SK-N-SH (cell line): ENCODE measurements at regions not wholly inside any gene's neighbourhood (a gene's known extent, or its start where the extent isn't known, plus 50 kb on each side); places are given as distances from the start of the nearest gene placed in this dataset.

ENCODE experiments used
- CTCF ChIA-PET: fragments of 300-600, 350-600 bp; formaldehyde crosslinking; extraction: SDS; loops from one replicate; lab custom pipeline; 2021; lab: Yijun Ruan, JAX
- POLR2A ChIA-PET: fragments of 350-600 bp; sonication (Branson Sonifier 250); formaldehyde crosslinking; extraction: SDS; loops from one replicate; lab custom pipeline; 2020; ENCODE audit warnings: antibody characterized with exemption, inconsistent platforms; lab: Yijun Ruan, JAX
- DNase-seq: peaks from one replicate; pipeline ENCODE4 v3.0.0; 2012
- H2AFZ ChIP-seq: fragments of 200-600 bp; sonication (generic); 2 replicates; pipeline ENCODE4 v1.8.1; 2016; ENCODE audit warnings: antibody characterized with exemption, mild to moderate bottlenecking, low read depth
- H3F3A ChIP-seq: fragments of 200-600 bp; sonication (generic); replicated peaks from 2 replicates; pipeline ENCODE3; 2016; ENCODE audit warnings: antibody characterized with exemption, mild to moderate bottlenecking; ENCODE audit not compliant: insufficient read depth
- H3K27ac ChIP-seq, 2 experiments: fragments of 200-500 bp in 1 of 2; fragments of 200-600 bp in 1 of 2; sonication (Bioruptor generic) in 1 of 2; sonication (generic), shearing (Covaris generic) in 1 of 2; 2 replicates each; pipeline versions ENCODE4 v1.5.1 to v1.6.1; 2014 to 2016; ENCODE audit warnings: low read depth in 2 of 2, inconsistent platforms in 1 of 2, low read length in 1 of 2, mild to moderate bottlenecking in 1 of 2, mixed read lengths in 1 of 2
- H3K27me3 ChIP-seq: fragments of 200-600 bp; sonication (generic), shearing (Covaris generic); 2 replicates; pipeline ENCODE4 v1.6.1; 2016; ENCODE audit warnings: mixed run types; ENCODE audit not compliant: insufficient read depth
- H3K36me3 ChIP-seq, 2 experiments: fragments of 200-500 bp in 1 of 2; fragments of 200-600 bp in 1 of 2; sonication (Bioruptor generic) in 1 of 2; sonication (generic) in 1 of 2; replicated peaks in 1 of 2; 2 replicates each; pipeline versions ENCODE3 to v1.5.1; 2014 to 2016; ENCODE audit warnings: low read length in 1 of 2, mild to moderate bottlenecking in 1 of 2; ENCODE audit not compliant: insufficient read depth in 2 of 2, control insufficient read depth in 1 of 2
- H3K4me1 ChIP-seq, 2 experiments: fragments of 200-500 bp in 1 of 2; fragments of 200-600 bp in 1 of 2; sonication (Bioruptor generic) in 1 of 2; sonication (generic), shearing (Covaris generic) in 1 of 2; 2 replicates each; pipeline versions ENCODE4 v1.5.1 to v1.6.1; 2014 to 2016; ENCODE audit warnings: low read depth in 1 of 2, low read length in 1 of 2, mixed run types in 1 of 2; ENCODE audit not compliant: insufficient read depth in 2 of 2, control insufficient read depth in 1 of 2
- H3K4me2 ChIP-seq: fragments of 200-600 bp; sonication (generic), shearing (Covaris generic); 2 replicates; pipeline ENCODE4 v1.6.1; 2017; ENCODE audit warnings: mixed run types
- H3K4me3 ChIP-seq, 2 experiments: fragments of 200-500 bp in 1 of 2; fragments of 200-600 bp in 1 of 2; sonication (Bioruptor generic) in 1 of 2; sonication (generic), shearing (Covaris generic) in 1 of 2; 2 replicates each; pipeline versions ENCODE4 v1.5.1 to v1.8.1; 2014 to 2016; ENCODE audit warnings: low read depth in 2 of 2, inconsistent platforms in 1 of 2, low read length in 1 of 2, mild to moderate bottlenecking in 1 of 2, mixed read lengths in 1 of 2, moderate library complexity in 1 of 2
- H3K79me2 ChIP-seq: fragments of 200-600 bp; sonication (generic); 2 replicates; pipeline ENCODE4 v1.8.1; 2017; ENCODE audit warnings: mild to moderate bottlenecking; ENCODE audit not compliant: insufficient read depth
- H3K9ac ChIP-seq: fragments of 200-600 bp; sonication (generic); 2 replicates; pipeline ENCODE4 v1.6.1; 2017; ENCODE audit warnings: mixed run types
- H3K9me2 ChIP-seq: fragments of 200-600 bp; sonication (generic); 2 replicates; pipeline ENCODE4 v1.6.1; 2017; ENCODE audit warnings: mixed run types
- H3K9me3 ChIP-seq: fragments of 200-600 bp; sonication (generic); 2 replicates; pipeline ENCODE4 v1.6.1; 2017; ENCODE audit warnings: mixed run types, mild to moderate bottlenecking, moderate library complexity
- H4K20me1 ChIP-seq: fragments of 200-600 bp; sonication (generic); 2 replicates; pipeline ENCODE4 v1.6.1; 2017; ENCODE audit warnings: mild to moderate bottlenecking, mixed run types; ENCODE audit not compliant: insufficient read depth
- CTCF ChIP-seq: fragments of 200-600 bp; sonication (generic); IDR thresholded peaks from 2 replicates; pipeline ENCODE4 v1.6.1; 2017; ENCODE audit warnings: antibody characterized with exemption, mild to moderate bottlenecking, moderate library complexity
- EP300 ChIP-seq, 2 experiments: IDR thresholded peaks; 2 replicates each; pipeline versions ENCODE4 v1.4.0 to v1.6.1; 2012; ENCODE audit warnings: borderline replicate concordance in 1 of 2, low read depth in 1 of 2, low read length in 1 of 2
- EZH2phosphoT487 ChIP-seq: fragments of 200-600 bp; sonication (generic); IDR thresholded peaks from 2 replicates; pipeline ENCODE4 v1.6.1; 2017; ENCODE audit warnings: low read depth, mixed run types, mild to moderate bottlenecking, antibody characterized with exemption, moderate library complexity, borderline replicate concordance
- FOSL2 ChIP-seq: IDR thresholded peaks from 2 replicates; pipeline ENCODE4 v1.4.0; 2012; ENCODE audit warnings: low read depth, mild to moderate bottlenecking, moderate library complexity, borderline replicate concordance
- FOXM1 ChIP-seq: IDR thresholded peaks from 2 replicates; pipeline ENCODE4 v1.4.0; 2012; ENCODE audit warnings: low read depth, mild to moderate bottlenecking
- GABPA ChIP-seq: IDR thresholded peaks from 2 replicates; pipeline ENCODE4 v1.4.0; 2012; ENCODE audit warnings: low read depth, mild to moderate bottlenecking
- GATA2 ChIP-seq: sonication (generic); formaldehyde crosslinking; IDR thresholded peaks from 2 replicates; pipeline ENCODE4 v1.5.0; 2020; ENCODE audit warnings: mild to moderate bottlenecking, missing genetic modification reagents
- MAX ChIP-seq: IDR thresholded peaks from 2 replicates; pipeline ENCODE4 v1.4.0; 2012; ENCODE audit warnings: low read depth
- NFIC ChIP-seq: IDR thresholded peaks from 2 replicates; pipeline ENCODE4 v1.4.0; 2012; ENCODE audit warnings: borderline replicate concordance
- POLR2AphosphoS5 ChIP-seq: IDR thresholded peaks from 2 replicates; pipeline ENCODE4 v1.6.1; 2012; ENCODE audit warnings: low read depth, low read length
- RCOR1 ChIP-seq: fragments of 150-350 bp; IDR thresholded peaks from 2 replicates; pipeline ENCODE4 v1.6.1; 2017; ENCODE audit warnings: antibody characterized with exemption, low read length
- REST ChIP-seq: IDR thresholded peaks from 2 replicates; pipeline ENCODE4 v1.6.1; 2012; ENCODE audit warnings: mild to moderate bottlenecking, low read depth, low read length, moderate library complexity
- RFX5 ChIP-seq: IDR thresholded peaks from 2 replicates; pipeline ENCODE4 v1.6.1; 2012; ENCODE audit warnings: mild to moderate bottlenecking, improper control_type of control experiment, low read length
- RXRA ChIP-seq: IDR thresholded peaks from 2 replicates; pipeline ENCODE4 v1.4.0; 2012; ENCODE audit warnings: low read depth, mild to moderate bottlenecking, borderline replicate concordance
- SIN3A ChIP-seq: IDR thresholded peaks from 2 replicates; pipeline ENCODE4 v1.6.1; 2012; ENCODE audit warnings: low read depth, mild to moderate bottlenecking, low read length, moderate library complexity, borderline replicate concordance
- TAF1 ChIP-seq: IDR thresholded peaks from 2 replicates; pipeline ENCODE4 v1.6.1; 2012; ENCODE audit warnings: low read depth, mild to moderate bottlenecking, low read length, moderate library complexity, borderline replicate concordance
- USF1 ChIP-seq: IDR thresholded peaks from 2 replicates; pipeline ENCODE4 v1.4.0; 2012; ENCODE audit warnings: low read depth, borderline replicate concordance
- ZBTB33 ChIP-seq: IDR thresholded peaks from 2 replicates; pipeline ENCODE4 v1.4.0; 2012; ENCODE audit warnings: low read depth, borderline replicate concordance
- WGBS: methylation state at CpG from one replicate; pipeline ENCODE4 v1.1.6; 2017; ENCODE audit warnings: low lambda C conversion rate; 5-methylcytosine and 5-hydroxymethylcytosine counted together

GRCh38 chrX:30495468-30495867, 82.1 kb downstream of the TASL start:
- CTCF ChIA-PET, result interaction anchor here (1.1 to 1.8 kb wide), 3 partner anchors 9 to 17 kb away, joined by 3 to 9 read pairs (median 4); no protein-coding TSS in a partner anchor

More at GRCh38 chrX:30495468-30495867, 82.1 kb downstream of the TASL start:
- DNase-seq, result no peak
- no peaks in the 10 kb centered on the region for H3K27me3 ChIP-seq
- H3K27ac ChIP-seq, result no peak overlapping the region
- no peak overlapping the region for H3K4me2 ChIP-seq
- no peak overlapping the region for H3K9ac ChIP-seq
- 24% methylated on average over 1 of the region's 1 CpG for WGBS
- H3F3A ChIP-seq, result no peaks in the 10 kb centered on the region
- no peaks in the 10 kb centered on the region for H3K36me3 ChIP-seq
- no peaks in the 10 kb centered on the region for H3K9me2 ChIP-seq
- no peak overlapping the region for H2AFZ ChIP-seq
- H3K4me1 ChIP-seq, result no peaks in the 10 kb centered on the region
- H3K79me2 ChIP-seq, result no peaks in the 10 kb centered on the region
- no peaks in the 10 kb centered on the region for H4K20me1 ChIP-seq
- no peak overlapping the region for H3K4me3 ChIP-seq
- no peaks in the 10 kb centered on the region for H3K9me3 ChIP-seq
- POLR2A ChIA-PET, result no interaction called here
- TF ChIP-seq SIN3A, result no peak
- no peak for TF ChIP-seq ZBTB33
- no peak for TF ChIP-seq USF1
- TF ChIP-seq MAX, result no peak
- TF ChIP-seq POLR2AphosphoS5, result no peak
- no peak for TF ChIP-seq RFX5
- TF ChIP-seq REST, result no peak
- TF ChIP-seq CTCF, result no peak
- TF ChIP-seq RCOR1, result no peak
- no peak for TF ChIP-seq RXRA
- TF ChIP-seq TAF1, result no peak
- no peak for TF ChIP-seq EP300 (IDR thresholded peaks at IDR 0.05; ENCODE audit: borderline replicate concordance in 1 of 2, low read depth in 1 of 2, low read length in 1 of 2)
- no peak for TF ChIP-seq EZH2phosphoT487
- no peak for TF ChIP-seq FOXM1
- TF ChIP-seq GABPA, result no peak
- TF ChIP-seq FOSL2, result no peak
- no peak for TF ChIP-seq GATA2 (CRISPR knock-in tag)
- no peak for TF ChIP-seq NFIC
- TF ChIP-seq, all 33 proteins: peak for 0
